ENCODE measurements at regions not wholly inside any gene's neighbourhood (a gene's known extent, or its start where the extent isn't known, plus 50 kb on each side); places are given as distances from the start of the nearest gene placed in this dataset.

- DNase-seq (ENCODE audit: extremely low read depth, low read depth): no peak
- no peak for TF ChIP-seq CTCF (IDR thresholded peaks at IDR 0.05; ENCODE audit: low read depth, low read length)
These were observed 137.7 kb upstream of the PRNP start for GRCh38 chr20:4548552-4548951.

GRCh38 chr20:4546786-4547185 lies 139.5 kb upstream of the PRNP start:
- no peak for DNase-seq (ENCODE audit: extremely low read depth, low read depth)
- TF ChIP-seq CTCF (IDR thresholded peaks at IDR 0.05; ENCODE audit: low read depth, low read length): no peak

- DNase-seq (ENCODE audit: extremely low read depth, low read depth): no peak
- TF ChIP-seq CTCF (IDR thresholded peaks at IDR 0.05; ENCODE audit: low read depth, low read length): no peak
These were observed 139.9 kb upstream of the PRNP start for GRCh38 chr20:4546342-4546741.

- DNase-seq (ENCODE audit: extremely low read depth, low read depth): no peak
- TF ChIP-seq CTCF (IDR thresholded peaks at IDR 0.05; ENCODE audit: low read depth, low read length): no peak
These were observed 140.7 kb upstream of the PRNP start for GRCh38 chr20:4545526-4545925.

- no peak for TF ChIP-seq CTCF (IDR thresholded peaks at IDR 0.05; ENCODE audit: low read depth, low read length)
- DNase-seq (ENCODE audit: extremely low read depth, low read depth): no peak
These were observed 141.5 kb upstream of the PRNP start for GRCh38 chr20:4544765-4545164.

GRCh38 chr20:4542270-4542669 lies 144.0 kb upstream of the PRNP start:
- TF ChIP-seq CTCF (IDR thresholded peaks at IDR 0.05; ENCODE audit: low read depth, low read length): no peak
- DNase-seq (ENCODE audit: extremely low read depth, low read depth): no peak

GRCh38 chr20:4534315-4534714 lies 151.9 kb upstream of the PRNP start:
- no peak for DNase-seq (ENCODE audit: extremely low read depth, low read depth)
- no peak for TF ChIP-seq CTCF (IDR thresholded peaks at IDR 0.05; ENCODE audit: low read depth, low read length)
